Stomach (tissue), 4 donors: ENCODE measurements at regions not wholly inside any gene's neighbourhood (a gene's known extent, or its start where the extent isn't known, plus 50 kb on each side); places are given as distances from the start of the nearest gene placed in this dataset.

Experiments
- EP300 ChIP-seq: sonication (generic); formaldehyde crosslinking; IDR thresholded peaks from one replicate; pipeline ENCODE4 v1.6.1; 2017; ENCODE audit warnings: antibody characterized with exemption
- POLR2A ChIP-seq, 4 donors: fragments of 450-650 bp; IDR thresholded peaks; one replicate each; pipeline ENCODE4 v1.6.1; 2016; ENCODE audit warnings: antibody characterized with exemption in 4 of 4, control low read depth in 2 of 4, mild to moderate bottlenecking in 1 of 4, moderate library complexity in 1 of 4
- POLR2AphosphoS5 ChIP-seq, 3 donors: sonication (generic); formaldehyde crosslinking; IDR thresholded peaks; one replicate each; pipeline ENCODE4 v1.6.1; 2016; ENCODE audit warnings: antibody characterized with exemption in 3 of 3
- TF ChIP-seq, protein P1 (sequence below), 7 experiments: fragments of 450-650 bp in 4 of 7; fragments of 200-600 bp in 3 of 7; sonication (generic) in 3 of 7; IDR thresholded peaks; one replicate each; pipeline ENCODE4 v1.5.1; 2016 to 2019; ENCODE audit warnings: antibody characterized with exemption in 7 of 7, control low read depth in 2 of 7, mild to moderate bottlenecking in 1 of 7

DNA sequence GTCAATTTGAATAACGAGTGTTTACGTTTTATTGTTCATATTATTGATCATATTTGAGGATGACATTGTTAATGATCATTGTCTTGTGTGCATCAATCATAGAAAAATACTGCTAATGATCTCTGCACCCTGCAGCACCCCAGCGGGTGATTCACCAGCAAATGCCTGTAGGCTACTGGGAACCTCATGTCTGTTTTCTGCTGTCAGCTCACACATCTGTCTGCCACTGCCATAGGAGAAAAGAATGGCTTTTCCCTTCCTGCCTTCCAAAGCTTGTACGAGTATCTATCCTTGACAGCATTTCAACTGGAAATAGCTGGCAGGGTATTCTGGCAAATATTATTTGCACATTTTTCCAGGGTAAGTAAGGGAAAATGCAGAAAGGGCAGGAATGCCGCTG, 272.1 kb upstream of the TRAM1L1 start:
- TF ChIP-seq POLR2A (IDR thresholded peaks at IDR 0.05) = no peak
- TF ChIP-seq, protein P1, sequence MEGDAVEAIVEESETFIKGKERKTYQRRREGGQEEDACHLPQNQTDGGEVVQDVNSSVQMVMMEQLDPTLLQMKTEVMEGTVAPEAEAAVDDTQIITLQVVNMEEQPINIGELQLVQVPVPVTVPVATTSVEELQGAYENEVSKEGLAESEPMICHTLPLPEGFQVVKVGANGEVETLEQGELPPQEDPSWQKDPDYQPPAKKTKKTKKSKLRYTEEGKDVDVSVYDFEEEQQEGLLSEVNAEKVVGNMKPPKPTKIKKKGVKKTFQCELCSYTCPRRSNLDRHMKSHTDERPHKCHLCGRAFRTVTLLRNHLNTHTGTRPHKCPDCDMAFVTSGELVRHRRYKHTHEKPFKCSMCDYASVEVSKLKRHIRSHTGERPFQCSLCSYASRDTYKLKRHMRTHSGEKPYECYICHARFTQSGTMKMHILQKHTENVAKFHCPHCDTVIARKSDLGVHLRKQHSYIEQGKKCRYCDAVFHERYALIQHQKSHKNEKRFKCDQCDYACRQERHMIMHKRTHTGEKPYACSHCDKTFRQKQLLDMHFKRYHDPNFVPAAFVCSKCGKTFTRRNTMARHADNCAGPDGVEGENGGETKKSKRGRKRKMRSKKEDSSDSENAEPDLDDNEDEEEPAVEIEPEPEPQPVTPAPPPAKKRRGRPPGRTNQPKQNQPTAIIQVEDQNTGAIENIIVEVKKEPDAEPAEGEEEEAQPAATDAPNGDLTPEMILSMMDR (IDR thresholded peaks at IDR 0.05) = no peak
- no peak for TF ChIP-seq POLR2AphosphoS5 (IDR thresholded peaks at IDR 0.05)
- TF ChIP-seq EP300 = no peak
